ENCODE measurements at regions not wholly inside any gene's neighbourhood (a gene's known extent, or its start where the extent isn't known, plus 50 kb on each side); places are given as distances from the start of the nearest gene placed in this dataset.
A peak's percentile ranks its signal among the peaks of the same experiment; 100 is the strongest.

- no peak for TF ChIP-seq CTCF (IDR thresholded peaks at IDR 0.05; ENCODE audit: insufficient read depth, low read length, missing control alignments)
- H3K4me3 ChIP-seq (ENCODE audit: low read depth, low read length) = no peak overlapping the region
- ChIA-PET CTCF (interaction anchor here (1.1 to 1.2 kb wide), 2 partner anchors 8 to 13 kb away, joined by 3 to 6 read pairs; no protein-coding TSS in a partner anchor), POLR2A (no interaction called here)
- DNase-seq (ENCODE audit: low read depth, low spot score) = no peak
Observed at GRCh38 chr9:16046713-16047112, 493.9 kb downstream of the CCDC171 start.

- ChIA-PET CTCF (interaction anchor here (1.1 kb wide), 1 partner anchor 10 kb away, joined by 3 read pairs; no protein-coding TSS in a partner anchor), POLR2A (no interaction called here)
- no peak for DNase-seq (ENCODE audit: low read depth, low spot score)
- TF ChIP-seq CTCF (IDR thresholded peaks at IDR 0.05; ENCODE audit: insufficient read depth, low read length, missing control alignments) = no peak
- no peak overlapping the region for H3K4me3 ChIP-seq (ENCODE audit: low read depth, low read length)
Observed at GRCh38 chr9:16048129-16048528, 495.3 kb downstream of the CCDC171 start.

GRCh38 chr9:16052146-16052545, 499.3 kb downstream of the CCDC171 start:
- CTCF ChIA-PET = interaction anchor here (2.2 kb wide), 1 partner anchor 12 kb away, joined by 6 read pairs; no protein-coding TSS in a partner anchor
- POLR2A ChIA-PET = no interaction called here
- H3K4me3 ChIP-seq (ENCODE audit: low read depth, low read length) = no peak overlapping the region
- DNase-seq (ENCODE audit: low read depth, low spot score) = no peak
- no peak for TF ChIP-seq CTCF (IDR thresholded peaks at IDR 0.05; ENCODE audit: insufficient read depth, low read length, missing control alignments)

GRCh38 chr9:16052757-16053530, 500.1 kb downstream of the CCDC171 start:
- ChIA-PET CTCF (interaction anchor here (2.2 kb wide), 1 partner anchor 13 kb away, joined by 6 read pairs; no protein-coding TSS in a partner anchor), POLR2A (no interaction called here)
- no peak for TF ChIP-seq CTCF (IDR thresholded peaks at IDR 0.05; ENCODE audit: insufficient read depth, low read length, missing control alignments)
- no peak for DNase-seq (ENCODE audit: low read depth, low spot score)
- no peak overlapping the region for H3K4me3 ChIP-seq (ENCODE audit: low read depth, low read length)

GRCh38 chr9:16057541-16057940, 504.7 kb downstream of the CCDC171 start:
- ChIA-PET POLR2A (no interaction called here), CTCF (interaction anchor here (1.1 to 1.6 kb wide), 2 partner anchors 12 to 18 kb away, joined by 3 to 4 read pairs; no protein-coding TSS in a partner anchor)
- TF ChIP-seq CTCF (IDR thresholded peaks at IDR 0.05; ENCODE audit: insufficient read depth, low read length, missing control alignments) = no peak
- no peak overlapping the region for H3K4me3 ChIP-seq (ENCODE audit: low read depth, low read length)
- DNase-seq (ENCODE audit: low read depth, low spot score) = no peak

- no peak for TF ChIP-seq CTCF (IDR thresholded peaks at IDR 0.05; ENCODE audit: insufficient read depth, low read length, missing control alignments)
- no peak overlapping the region for H3K4me3 ChIP-seq (ENCODE audit: low read depth, low read length)
- CTCF ChIA-PET = interaction anchor here (1.1 to 1.6 kb wide), 2 partner anchors 10 to 12 kb away, joined by 3 read pairs; no protein-coding TSS in a partner anchor
- POLR2A ChIA-PET = interaction anchor here (0.6 to 0.9 kb wide), 2 partner anchors 45 to 81 kb away, joined by 3 read pairs; no protein-coding TSS in a partner anchor
- DNase-seq (ENCODE audit: low read depth, low spot score) = peak; percentile 31
Observed at GRCh38 chr9:16058131-16058549, 505.3 kb downstream of the CCDC171 start.

Data from AG04449 (cell line).